ENCODE measurements at regions not wholly inside any gene's neighbourhood (a gene's known extent, or its start where the extent isn't known, plus 50 kb on each side); places are given as distances from the start of the nearest gene placed in this dataset.

GRCh38 chr11:13223112-13223511, 54.5 kb upstream of the BMAL1 start:
- TF ChIP-seq, protein P1, sequence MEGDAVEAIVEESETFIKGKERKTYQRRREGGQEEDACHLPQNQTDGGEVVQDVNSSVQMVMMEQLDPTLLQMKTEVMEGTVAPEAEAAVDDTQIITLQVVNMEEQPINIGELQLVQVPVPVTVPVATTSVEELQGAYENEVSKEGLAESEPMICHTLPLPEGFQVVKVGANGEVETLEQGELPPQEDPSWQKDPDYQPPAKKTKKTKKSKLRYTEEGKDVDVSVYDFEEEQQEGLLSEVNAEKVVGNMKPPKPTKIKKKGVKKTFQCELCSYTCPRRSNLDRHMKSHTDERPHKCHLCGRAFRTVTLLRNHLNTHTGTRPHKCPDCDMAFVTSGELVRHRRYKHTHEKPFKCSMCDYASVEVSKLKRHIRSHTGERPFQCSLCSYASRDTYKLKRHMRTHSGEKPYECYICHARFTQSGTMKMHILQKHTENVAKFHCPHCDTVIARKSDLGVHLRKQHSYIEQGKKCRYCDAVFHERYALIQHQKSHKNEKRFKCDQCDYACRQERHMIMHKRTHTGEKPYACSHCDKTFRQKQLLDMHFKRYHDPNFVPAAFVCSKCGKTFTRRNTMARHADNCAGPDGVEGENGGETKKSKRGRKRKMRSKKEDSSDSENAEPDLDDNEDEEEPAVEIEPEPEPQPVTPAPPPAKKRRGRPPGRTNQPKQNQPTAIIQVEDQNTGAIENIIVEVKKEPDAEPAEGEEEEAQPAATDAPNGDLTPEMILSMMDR (conservative IDR thresholded peaks at IDR 0.05) = no peak
- H3K27ac ChIP-seq = no peak overlapping the region

- H3K27ac ChIP-seq = no peak overlapping the region
- TF ChIP-seq, protein P1 (conservative IDR thresholded peaks at IDR 0.05) = no peak
Observed at GRCh38 chr11:13224324-13224723, 53.3 kb upstream of the BMAL1 start.

DNA sequence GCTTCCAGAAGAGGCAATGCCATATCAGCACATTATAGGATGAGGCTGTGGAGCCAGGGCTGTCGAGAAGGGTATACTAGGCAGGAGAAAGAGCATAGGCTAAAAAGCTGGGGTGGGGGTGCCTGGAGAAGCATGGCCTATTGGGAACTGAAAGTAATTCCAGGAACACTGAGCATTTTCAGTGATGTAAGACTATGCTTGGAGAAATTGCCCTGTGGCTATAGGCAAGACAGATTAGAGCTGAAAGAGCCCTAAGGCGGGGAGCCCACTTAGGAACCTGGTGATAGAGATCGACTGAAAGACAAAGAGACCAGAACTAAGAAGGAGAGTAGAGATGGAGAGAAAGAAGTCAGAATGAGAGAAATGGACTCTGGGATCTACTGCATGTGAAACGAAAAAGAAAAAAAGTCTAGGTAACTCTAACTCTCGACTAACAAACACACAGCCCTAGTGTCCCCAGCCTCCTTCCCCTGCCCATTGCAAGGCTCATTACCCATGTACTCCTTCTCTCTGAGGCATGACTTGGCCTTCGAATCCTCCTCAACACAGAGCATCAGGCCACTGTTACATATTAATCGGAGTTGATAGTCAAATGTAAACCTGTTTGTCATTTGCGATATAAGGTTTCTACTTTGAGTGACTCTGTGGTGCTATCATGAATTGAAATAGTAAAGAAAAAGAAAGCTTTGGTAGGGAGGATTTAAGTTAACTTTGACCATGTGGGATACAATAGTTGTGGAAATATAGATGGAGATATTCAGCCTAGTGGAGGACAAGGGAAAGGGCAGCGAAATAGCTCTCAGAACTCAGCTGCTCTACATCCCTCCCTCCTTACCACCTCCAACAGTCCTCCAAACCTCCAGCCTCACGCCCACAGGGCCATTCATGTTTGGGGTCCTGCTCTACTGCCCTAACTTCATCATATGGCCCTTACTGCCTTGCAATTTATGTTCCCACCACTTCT, 52.3 kb upstream of the BMAL1 start:
- no peak overlapping the region for H3K27ac ChIP-seq
- TF ChIP-seq, protein P1 (conservative IDR thresholded peaks at IDR 0.05) = no peak

GRCh38 chr11:13227676-13228255, 49.8 kb upstream of the BMAL1 start:
- TF ChIP-seq, protein P1 (conservative IDR thresholded peaks at IDR 0.05) = no peak
- H3K27ac ChIP-seq = no peak overlapping the region

Data from VCaP (cell line).